HCT116 (cell line): ENCODE measurements at regions not wholly inside any gene's neighbourhood (a gene's known extent, or its start where the extent isn't known, plus 50 kb on each side); places are given as distances from the start of the nearest gene placed in this dataset.

Source experiments
- ATF3 ChIP-seq: IDR thresholded peaks from 2 replicates; pipeline ENCODE4 v1.6.1; 2012
- CBX3 ChIP-seq: IDR thresholded peaks from 2 replicates; pipeline ENCODE4 v1.6.1; 2012; ENCODE audit warnings: low read depth
- CTCF ChIP-seq, 3 experiments: fragments of 200-600 bp in 1 of 3; sonication (generic) in 1 of 3; IDR thresholded peaks in 2 of 3; conservative IDR thresholded peaks in 1 of 3; 2 replicates each; pipeline ENCODE4 v1.5.1; 2012 to 2017; ENCODE audit warnings: low read depth in 2 of 3, low read length in 2 of 3, antibody characterized with exemption in 1 of 3, borderline replicate concordance in 1 of 3, control low read depth in 1 of 3, mild to moderate bottlenecking in 1 of 3, mixed read lengths in 1 of 3, mixed run types in 1 of 3, moderate library complexity in 1 of 3; ENCODE audit not compliant: insufficient read depth in 1 of 3
- EZH2 ChIP-seq: fragments of 200-600 bp; sonication (generic); IDR thresholded peaks from 2 replicates; pipeline ENCODE4 v1.6.1; 2017; ENCODE audit warnings: antibody characterized with exemption, mixed run types
- POLR2A ChIP-seq: IDR thresholded peaks from 2 replicates; pipeline ENCODE4 v1.7.0; 2011; ENCODE audit warnings: borderline replicate concordance; ENCODE audit not compliant: insufficient read depth, insufficient read length; ENCODE audit errors: extremely low read depth
- POLR2AphosphoS5 ChIP-seq: IDR thresholded peaks from 2 replicates; pipeline ENCODE4 v1.6.1; 2011; ENCODE audit warnings: mild to moderate bottlenecking, low read depth, low read length, moderate library complexity
- ZBTB33 ChIP-seq: IDR thresholded peaks from 2 replicates; pipeline ENCODE4 v1.6.1; 2011; ENCODE audit warnings: mild to moderate bottlenecking, low read length, moderate library complexity; ENCODE audit not compliant: insufficient replicate concordance; ENCODE audit errors: extremely low read depth

GRCh38 chr4:69408451-69408850 lies 87.3 kb downstream of the UGT2B4 start:
- TF ChIP-seq CTCF (IDR thresholded peaks at IDR 0.05 in 2 of 3, conservative IDR thresholded peaks at IDR 0.05 in 1 of 3; ENCODE audit: borderline replicate concordance in 1 of 3, insufficient read depth in 1 of 3, low read depth in 2 of 3, low read length in 2 of 3) = no peak
- TF ChIP-seq POLR2A = no peak
- no peak for TF ChIP-seq ZBTB33
- no peak for TF ChIP-seq EZH2
- no peak for TF ChIP-seq POLR2AphosphoS5
- no peak for TF ChIP-seq CBX3
- TF ChIP-seq ATF3 = no peak
